PFSK-1 (cell line): ENCODE measurements at regions not wholly inside any gene's neighbourhood (a gene's known extent, or its start where the extent isn't known, plus 50 kb on each side); places are given as distances from the start of the nearest gene placed in this dataset.

Source experiments
- FOXP2 ChIP-seq: optimal IDR thresholded peaks from 2 replicates; pipeline ENCODE3; 2011; ENCODE audit warnings: borderline replicate concordance, control low read depth, inconsistent platforms; ENCODE audit not compliant: insufficient read depth; ENCODE audit errors: extremely low read length, extremely low read depth
- POLR2AphosphoS5 ChIP-seq: IDR thresholded peaks from 2 replicates; pipeline ENCODE4 v1.6.1; 2012; ENCODE audit warnings: low read depth, mild to moderate bottlenecking, control low read depth, low read length, moderate library complexity
- SIN3A ChIP-seq: IDR thresholded peaks from 2 replicates; pipeline ENCODE4 v1.6.1; 2012; ENCODE audit warnings: mild to moderate bottlenecking, low read length, moderate library complexity, borderline replicate concordance; ENCODE audit not compliant: insufficient read depth
- TAF1 ChIP-seq: IDR thresholded peaks from 2 replicates; pipeline ENCODE4 v1.6.1; 2012; ENCODE audit warnings: low read length, control low read depth, borderline replicate concordance; ENCODE audit not compliant: insufficient read depth
- TF ChIP-seq, protein P1 (sequence below), 2 experiments: IDR thresholded peaks; 2 replicates each; pipeline versions ENCODE4 v1.6.1 to v1.8.0; 2011 to 2012; ENCODE audit warnings: low read depth in 2 of 2, low read length in 2 of 2, control low read depth in 1 of 2, inconsistent platforms in 1 of 2, mild to moderate bottlenecking in 1 of 2, moderate library complexity in 1 of 2; ENCODE audit not compliant: insufficient read depth in 1 of 2

GRCh38 chr20:53693262-53693871 is 99.7 kb upstream of the ZNF217 start:
- no peak for TF ChIP-seq FOXP2
- TF ChIP-seq POLR2AphosphoS5 = no peak
- no peak for TF ChIP-seq TAF1
- no peak for TF ChIP-seq SIN3A

DNA sequence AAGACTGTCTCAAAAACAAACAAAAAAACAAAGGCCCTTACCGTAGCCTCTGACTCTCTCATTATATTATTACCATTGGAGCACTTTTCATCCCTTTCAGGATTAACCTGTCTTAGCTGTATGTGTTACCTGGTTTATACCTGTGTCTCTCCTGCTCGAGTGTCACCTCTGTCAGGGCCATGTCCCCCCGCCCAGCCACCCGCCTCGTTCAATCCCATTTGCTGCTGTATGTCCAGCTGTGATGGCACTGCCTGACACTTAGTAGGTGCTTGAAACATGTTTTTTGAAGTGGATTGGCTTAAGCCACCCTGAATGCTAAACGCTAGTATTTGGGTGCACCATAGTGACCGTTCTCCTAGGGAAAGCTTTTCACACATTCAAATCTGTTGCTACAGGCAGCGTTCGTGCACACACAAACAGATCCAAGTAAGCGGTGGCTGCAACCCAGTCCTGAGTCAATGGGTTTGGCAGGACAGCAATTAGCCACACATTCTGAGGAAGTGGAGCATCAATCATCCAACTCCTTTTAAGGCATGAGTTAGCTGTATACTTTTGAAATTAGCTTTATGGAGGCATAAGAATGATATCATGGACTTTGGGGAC is 98.9 kb upstream of the ZNF217 start:
- TF ChIP-seq FOXP2 (no peak), SIN3A (no peak), POLR2AphosphoS5 (no peak), TAF1 (no peak)
- TF ChIP-seq, protein P1, sequence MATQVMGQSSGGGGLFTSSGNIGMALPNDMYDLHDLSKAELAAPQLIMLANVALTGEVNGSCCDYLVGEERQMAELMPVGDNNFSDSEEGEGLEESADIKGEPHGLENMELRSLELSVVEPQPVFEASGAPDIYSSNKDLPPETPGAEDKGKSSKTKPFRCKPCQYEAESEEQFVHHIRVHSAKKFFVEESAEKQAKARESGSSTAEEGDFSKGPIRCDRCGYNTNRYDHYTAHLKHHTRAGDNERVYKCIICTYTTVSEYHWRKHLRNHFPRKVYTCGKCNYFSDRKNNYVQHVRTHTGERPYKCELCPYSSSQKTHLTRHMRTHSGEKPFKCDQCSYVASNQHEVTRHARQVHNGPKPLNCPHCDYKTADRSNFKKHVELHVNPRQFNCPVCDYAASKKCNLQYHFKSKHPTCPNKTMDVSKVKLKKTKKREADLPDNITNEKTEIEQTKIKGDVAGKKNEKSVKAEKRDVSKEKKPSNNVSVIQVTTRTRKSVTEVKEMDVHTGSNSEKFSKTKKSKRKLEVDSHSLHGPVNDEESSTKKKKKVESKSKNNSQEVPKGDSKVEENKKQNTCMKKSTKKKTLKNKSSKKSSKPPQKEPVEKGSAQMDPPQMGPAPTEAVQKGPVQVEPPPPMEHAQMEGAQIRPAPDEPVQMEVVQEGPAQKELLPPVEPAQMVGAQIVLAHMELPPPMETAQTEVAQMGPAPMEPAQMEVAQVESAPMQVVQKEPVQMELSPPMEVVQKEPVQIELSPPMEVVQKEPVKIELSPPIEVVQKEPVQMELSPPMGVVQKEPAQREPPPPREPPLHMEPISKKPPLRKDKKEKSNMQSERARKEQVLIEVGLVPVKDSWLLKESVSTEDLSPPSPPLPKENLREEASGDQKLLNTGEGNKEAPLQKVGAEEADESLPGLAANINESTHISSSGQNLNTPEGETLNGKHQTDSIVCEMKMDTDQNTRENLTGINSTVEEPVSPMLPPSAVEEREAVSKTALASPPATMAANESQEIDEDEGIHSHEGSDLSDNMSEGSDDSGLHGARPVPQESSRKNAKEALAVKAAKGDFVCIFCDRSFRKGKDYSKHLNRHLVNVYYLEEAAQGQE (IDR thresholded peaks at IDR 0.05; ENCODE audit: insufficient read depth in 1 of 2, low read depth in 2 of 2, low read length in 2 of 2) = no peak

DNA sequence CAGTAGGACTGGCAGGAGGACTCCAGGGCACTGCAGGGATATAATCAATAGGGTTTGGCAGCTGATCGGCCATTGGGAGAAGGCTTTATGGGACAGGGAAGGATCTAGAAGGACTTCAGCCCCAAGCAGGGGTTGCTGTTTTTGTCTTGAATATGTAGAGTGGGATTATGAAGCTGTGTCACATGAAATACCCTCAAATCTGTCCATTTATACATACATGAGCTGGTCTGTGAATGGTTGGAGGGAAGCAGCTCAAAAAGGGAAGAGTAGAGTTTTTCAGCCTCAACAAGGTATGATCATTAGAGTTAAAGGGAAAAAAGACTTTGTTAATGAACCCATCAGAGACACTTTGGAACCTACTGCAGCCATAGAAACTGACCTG is 98.2 kb upstream of the ZNF217 start:
- TF ChIP-seq TAF1 (no peak), FOXP2 (no peak), POLR2AphosphoS5 (no peak), SIN3A (no peak)
- TF ChIP-seq, protein P1 (IDR thresholded peaks at IDR 0.05; ENCODE audit: insufficient read depth in 1 of 2, low read depth in 2 of 2, low read length in 2 of 2) = no peak

- no peak for TF ChIP-seq POLR2AphosphoS5
- no peak for TF ChIP-seq SIN3A
- TF ChIP-seq FOXP2 = no peak
- TF ChIP-seq, protein P1 (IDR thresholded peaks at IDR 0.05; ENCODE audit: insufficient read depth in 1 of 2, low read depth in 2 of 2, low read length in 2 of 2) = no peak
- TF ChIP-seq TAF1 = no peak
Measured at GRCh38 chr20:53691060-53691810, 97.6 kb upstream of the ZNF217 start.

- no peak for TF ChIP-seq TAF1
- no peak for TF ChIP-seq SIN3A
- no peak for TF ChIP-seq POLR2AphosphoS5
- TF ChIP-seq, protein P1 (IDR thresholded peaks at IDR 0.05; ENCODE audit: insufficient read depth in 1 of 2, low read depth in 2 of 2, low read length in 2 of 2) = no peak
- no peak for TF ChIP-seq FOXP2
Measured at GRCh38 chr20:53688085-53688484, 94.4 kb upstream of the ZNF217 start.
